Smooth muscle cell (in vitro differentiated cells): ENCODE measurements at regions not wholly inside any gene's neighbourhood (a gene's known extent, or its start where the extent isn't known, plus 50 kb on each side); places are given as distances from the start of the nearest gene placed in this dataset.

Experiments
- DNase-seq: peaks from one replicate; lab custom pipeline; 2025; ENCODE audit not compliant: unreplicated experiment; lab: John Stamatoyannopoulos, UW
- H2AFZ ChIP-seq: fragments of 200-600 bp; sonication (generic); 2 replicates; pipeline ENCODE4 v1.6.0; 2016; ENCODE audit warnings: antibody characterized with exemption, low read depth, mild to moderate bottlenecking
- H3F3A ChIP-seq: fragments of 200-600 bp; sonication (generic); 2 replicates; pipeline ENCODE4 v1.6.0; 2017; ENCODE audit warnings: antibody characterized with exemption, low read depth
- H3K27ac ChIP-seq: fragments of 200-600 bp; sonication (generic); 2 replicates; pipeline ENCODE4 v1.5.1; 2016; ENCODE audit warnings: low read depth, mild to moderate bottlenecking
- H3K27me3 ChIP-seq: fragments of 200-600 bp; sonication (generic); 2 replicates; pipeline ENCODE4 v1.6.1; 2016; ENCODE audit warnings: low read depth, mild to moderate bottlenecking
- H3K36me3 ChIP-seq: fragments of 200-600 bp; sonication (generic); 2 replicates; pipeline ENCODE4 v1.5.1; 2016; ENCODE audit warnings: low read depth
- H3K4me1 ChIP-seq: fragments of 200-600 bp; sonication (generic); 2 replicates; pipeline ENCODE4 v1.5.1; 2016; ENCODE audit warnings: low read depth
- H3K4me2 ChIP-seq: fragments of 200-600 bp; sonication (generic); 2 replicates; pipeline ENCODE4 v1.6.0; 2016; ENCODE audit warnings: mild to moderate bottlenecking
- H3K4me3 ChIP-seq: fragments of 200-600 bp; sonication (generic); 2 replicates; pipeline ENCODE4 v1.5.1; 2016; ENCODE audit warnings: mild to moderate bottlenecking
- H3K79me2 ChIP-seq: fragments of 200-600 bp; sonication (generic); 2 replicates; pipeline ENCODE4 v1.6.0; 2016; ENCODE audit warnings: low read depth, mild to moderate bottlenecking
- H3K9ac ChIP-seq: fragments of 200-600 bp; sonication (generic); 2 replicates; pipeline ENCODE4 v1.6.0; 2016; ENCODE audit warnings: low read depth
- H3K9me3 ChIP-seq: fragments of 200-600 bp; sonication (generic); replicated peaks from 2 replicates; pipeline ENCODE4 v1.5.1; 2016; ENCODE audit warnings: low read depth
- H4K20me1 ChIP-seq: fragments of 200-600 bp; sonication (generic); 2 replicates; pipeline ENCODE4 v1.6.0; 2016; ENCODE audit warnings: low read depth
- CTCF ChIP-seq: fragments of 200-600 bp; sonication (generic); IDR thresholded peaks from 2 replicates; pipeline ENCODE4 v1.5.1; 2017; ENCODE audit warnings: borderline replicate concordance, mild to moderate bottlenecking, antibody characterized with exemption; ENCODE audit not compliant: insufficient read depth, poor library complexity, severe bottlenecking
- WGBS: methylation state at CpG from one replicate; pipeline ENCODE4 v1.1.7; 2016; ENCODE audit warnings: low lambda C conversion rate; 5-methylcytosine and 5-hydroxymethylcytosine counted together

GRCh38 chr19:28793391-28794168 is 419.4 kb downstream of the UQCRFS1 start:
- Histone ChIP-seq H3K79me2 (no peaks in the 10 kb centered on the region), H3K9me3 (no peaks in the 10 kb centered on the region), H3K9ac (no peak overlapping the region), H4K20me1 (no peaks in the 10 kb centered on the region), H3K4me2 (peak overlapping the region; percentile 79), H3K4me3 (peak overlapping the region; percentile 38), H3K36me3 (no peaks in the 10 kb centered on the region), H3K4me1 (no peaks in the 10 kb centered on the region), H3K27me3 (peaks cover 51% of the 10 kb centered on the region), H2AFZ (peak overlapping the region; percentile 62), H3K27ac (no peak overlapping the region), H3F3A (no peaks in the 10 kb centered on the region)
- 4% methylated on average over 85 of the region's 97 CpGs for WGBS
- no peak for TF ChIP-seq CTCF
- DNase-seq: no peak

- Histone ChIP-seq H3K9ac (no peak overlapping the region), H2AFZ (no peak overlapping the region), H3K4me2 (no peak overlapping the region), H3K79me2 (no peaks in the 10 kb centered on the region), H3K4me1 (no peaks in the 10 kb centered on the region), H4K20me1 (no peaks in the 10 kb centered on the region), H3K36me3 (no peaks in the 10 kb centered on the region), H3K9me3 (peaks cover 5% of the 10 kb centered on the region), H3K4me3 (no peak overlapping the region), H3F3A (no peaks in the 10 kb centered on the region), H3K27me3 (no peaks in the 10 kb centered on the region), H3K27ac (no peak overlapping the region)
- 70% methylated on average over 3 of the region's 3 CpGs for WGBS
- no peak for DNase-seq
- no peak for TF ChIP-seq CTCF
Measured at GRCh38 chr19:28785971-28786370, 427.0 kb downstream of the UQCRFS1 start.

DNA sequence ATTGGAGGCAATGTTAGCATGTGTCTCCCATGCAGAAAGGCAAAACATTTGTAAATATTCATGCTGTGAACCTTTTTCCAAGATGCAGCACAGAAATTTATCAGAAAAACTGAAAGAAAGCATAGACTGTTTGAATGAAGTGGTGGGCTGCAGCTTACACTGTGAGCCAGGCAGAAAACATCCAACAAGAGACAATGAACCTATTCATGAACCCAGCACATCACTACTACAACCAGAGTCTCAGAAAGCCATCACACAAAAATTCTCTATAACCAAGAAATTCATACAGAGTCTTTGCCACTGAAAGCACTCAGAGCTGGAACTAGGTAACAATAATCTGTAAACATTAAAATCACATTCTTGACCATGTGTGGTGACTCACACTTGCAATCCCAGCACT is 448.9 kb downstream of the UQCRFS1 start:
- no peaks in the 10 kb centered on the region for H3K27me3 ChIP-seq
- H3K79me2 ChIP-seq: no peaks in the 10 kb centered on the region
- no peak overlapping the region for H3K27ac ChIP-seq
- no peak overlapping the region for H2AFZ ChIP-seq
- no peak for TF ChIP-seq CTCF
- no peak overlapping the region for H3K9ac ChIP-seq
- no peak overlapping the region for H3K4me3 ChIP-seq
- H3F3A ChIP-seq: no peaks in the 10 kb centered on the region
- H3K4me1 ChIP-seq: no peaks in the 10 kb centered on the region
- no peak for DNase-seq
- no peaks in the 10 kb centered on the region for H4K20me1 ChIP-seq
- H3K36me3 ChIP-seq: no peaks in the 10 kb centered on the region
- H3K4me2 ChIP-seq: no peak overlapping the region
- H3K9me3 ChIP-seq: peaks cover 5% of the 10 kb centered on the region

DNA sequence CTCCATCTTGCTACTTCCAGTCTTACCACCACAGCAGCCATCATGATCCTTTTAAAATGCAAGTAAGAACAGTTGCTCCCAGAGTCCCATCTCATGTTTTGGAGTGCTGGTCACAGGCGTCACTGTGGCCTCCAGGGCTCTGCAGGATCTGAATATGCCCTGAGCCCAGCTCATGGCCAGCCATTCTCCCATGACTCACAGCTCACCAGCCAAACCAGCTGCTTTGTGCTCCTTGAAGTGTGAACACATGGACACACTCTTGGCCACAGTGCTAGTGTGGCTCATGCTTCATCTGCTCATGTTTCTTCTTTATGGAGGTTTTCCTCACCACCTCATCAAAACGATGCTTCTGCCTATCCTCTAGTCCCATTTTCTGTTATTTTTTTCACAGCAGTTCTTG is 466.5 kb downstream of the UQCRFS1 start:
- Histone ChIP-seq H3K9ac (no peak overlapping the region), H3K27me3 (no peaks in the 10 kb centered on the region), H3K36me3 (no peaks in the 10 kb centered on the region), H3K27ac (no peak overlapping the region), H2AFZ (no peak overlapping the region), H3K9me3 (no peaks in the 10 kb centered on the region), H3F3A (no peaks in the 10 kb centered on the region), H3K4me1 (peaks cover 21% of the 10 kb centered on the region), H3K79me2 (no peaks in the 10 kb centered on the region), H4K20me1 (no peaks in the 10 kb centered on the region), H3K4me3 (no peak overlapping the region), H3K4me2 (no peak overlapping the region)
- 40% methylated on average over 2 of the region's 2 CpGs for WGBS
- no peak for TF ChIP-seq CTCF
- no peak for DNase-seq
